ENCODE measurements at regions not wholly inside any gene's neighbourhood (a gene's known extent, or its start where the extent isn't known, plus 50 kb on each side); places are given as distances from the start of the nearest gene placed in this dataset.

- DNase-seq: no peak
Measured at GRCh38 chr2:120555092-120555491, 180.6 kb upstream of the GLI2 start.

- DNase-seq: no peak
Measured at GRCh38 chr2:120556911-120557310, 178.8 kb upstream of the GLI2 start.

- DNase-seq: no peak
Measured at GRCh38 chr2:120558847-120559246, 176.8 kb upstream of the GLI2 start.

GRCh38 chr2:120559401-120559800 is 176.3 kb upstream of the GLI2 start:
- no peak for DNase-seq

- DNase-seq: no peak
Measured at GRCh38 chr2:120560330-120560729, 175.3 kb upstream of the GLI2 start.

- no peak for DNase-seq
Measured at GRCh38 chr2:120561379-120562035, 174.2 kb upstream of the GLI2 start.

- DNase-seq: no peak
Measured at GRCh38 chr2:120562218-120563005, 173.3 kb upstream of the GLI2 start.

- no peak for DNase-seq
Measured at GRCh38 chr2:120563616-120564015, 172.1 kb upstream of the GLI2 start.

- no peak for DNase-seq
Measured at GRCh38 chr2:120564213-120565094, 171.2 kb upstream of the GLI2 start.

- no peak for DNase-seq
Measured at GRCh38 chr2:120565095-120565460, 170.6 kb upstream of the GLI2 start.

GRCh38 chr2:120565929-120566328 is 169.7 kb upstream of the GLI2 start:
- no peak for DNase-seq

GRCh38 chr2:120566331-120567035 is 169.2 kb upstream of the GLI2 start:
- no peak for DNase-seq

- DNase-seq: no peak
Measured at GRCh38 chr2:120567128-120567527, 168.5 kb upstream of the GLI2 start.

- DNase-seq: no peak
Measured at GRCh38 chr2:120568089-120568974, 167.3 kb upstream of the GLI2 start.

GRCh38 chr2:120568975-120569268 is 166.7 kb upstream of the GLI2 start:
- DNase-seq: no peak

GRCh38 chr2:120570001-120570400 is 165.7 kb upstream of the GLI2 start:
- DNase-seq: no peak

GRCh38 chr2:120570546-120570945 is 165.1 kb upstream of the GLI2 start:
- DNase-seq: no peak

- no peak for DNase-seq
Measured at GRCh38 chr2:120571015-120571728, 164.5 kb upstream of the GLI2 start.

GRCh38 chr2:120572226-120572625 is 163.4 kb upstream of the GLI2 start:
- no peak for DNase-seq

GRCh38 chr2:120574620-120575019 is 161.0 kb upstream of the GLI2 start:
- no peak for DNase-seq

GRCh38 chr2:120575966-120576365 is 159.7 kb upstream of the GLI2 start:
- no peak for DNase-seq
